Thyroid gland (tissue), 4 donors: ENCODE measurements at regions not wholly inside any gene's neighbourhood (a gene's known extent, or its start where the extent isn't known, plus 50 kb on each side); places are given as distances from the start of the nearest gene placed in this dataset.
"Not testable (repeated sequence)": the region's sequence is repeated elsewhere in the genome, so short reads cannot be mapped to it uniquely, and the experiment has no call there.

Experiments used
- POLR2A ChIP-seq, 2 donors: fragments of 450-650 bp; IDR thresholded peaks; one replicate each; pipeline ENCODE4 v1.6.1; 2017; ENCODE audit warnings: antibody characterized with exemption in 2 of 2, mild to moderate bottlenecking in 2 of 2, moderate library complexity in 1 of 2
- TF ChIP-seq, protein P1 (sequence below), 6 experiments: fragments of 200-600 bp in 3 of 6; fragments of 450-650 bp in 3 of 6; sonication (generic) in 3 of 6; IDR thresholded peaks; one replicate each; pipeline ENCODE4 v1.5.1; 2016 to 2019; ENCODE audit warnings: antibody characterized with exemption in 6 of 6, mild to moderate bottlenecking in 2 of 6, inconsistent platforms in 1 of 6, moderate library complexity in 1 of 6

DNA sequence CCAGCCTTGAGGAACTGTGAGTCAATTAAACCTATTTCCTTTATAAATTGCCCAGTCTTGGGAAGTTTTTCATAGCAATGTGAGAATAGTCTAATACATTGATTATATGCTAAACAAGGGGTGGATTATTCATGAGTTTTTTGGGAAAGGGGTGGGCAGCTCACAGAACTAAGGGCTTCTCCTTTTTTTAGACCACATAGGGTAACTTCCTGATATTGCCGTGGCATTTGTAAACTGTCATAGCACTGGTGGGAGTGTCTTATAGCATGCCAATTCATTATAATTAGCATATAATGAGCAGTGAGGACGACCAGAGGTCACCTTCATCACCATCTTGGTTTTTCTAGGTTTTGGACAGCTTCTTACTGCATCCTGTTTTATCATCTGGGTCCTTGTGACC, 72.4 kb upstream of the PRKX start:
- TF ChIP-seq, protein P1, sequence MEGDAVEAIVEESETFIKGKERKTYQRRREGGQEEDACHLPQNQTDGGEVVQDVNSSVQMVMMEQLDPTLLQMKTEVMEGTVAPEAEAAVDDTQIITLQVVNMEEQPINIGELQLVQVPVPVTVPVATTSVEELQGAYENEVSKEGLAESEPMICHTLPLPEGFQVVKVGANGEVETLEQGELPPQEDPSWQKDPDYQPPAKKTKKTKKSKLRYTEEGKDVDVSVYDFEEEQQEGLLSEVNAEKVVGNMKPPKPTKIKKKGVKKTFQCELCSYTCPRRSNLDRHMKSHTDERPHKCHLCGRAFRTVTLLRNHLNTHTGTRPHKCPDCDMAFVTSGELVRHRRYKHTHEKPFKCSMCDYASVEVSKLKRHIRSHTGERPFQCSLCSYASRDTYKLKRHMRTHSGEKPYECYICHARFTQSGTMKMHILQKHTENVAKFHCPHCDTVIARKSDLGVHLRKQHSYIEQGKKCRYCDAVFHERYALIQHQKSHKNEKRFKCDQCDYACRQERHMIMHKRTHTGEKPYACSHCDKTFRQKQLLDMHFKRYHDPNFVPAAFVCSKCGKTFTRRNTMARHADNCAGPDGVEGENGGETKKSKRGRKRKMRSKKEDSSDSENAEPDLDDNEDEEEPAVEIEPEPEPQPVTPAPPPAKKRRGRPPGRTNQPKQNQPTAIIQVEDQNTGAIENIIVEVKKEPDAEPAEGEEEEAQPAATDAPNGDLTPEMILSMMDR (IDR thresholded peaks at IDR 0.05) = not testable (repeated sequence)
- TF ChIP-seq POLR2A (IDR thresholded peaks at IDR 0.05) = not testable (repeated sequence)
